IMR-90 (cell line): ENCODE measurements at regions not wholly inside any gene's neighbourhood (a gene's known extent, or its start where the extent isn't known, plus 50 kb on each side); places are given as distances from the start of the nearest gene placed in this dataset.

Experiments used
- CEBPB ChIP-seq: IDR thresholded peaks from 2 replicates; pipeline ENCODE4 v1.6.1; 2012; ENCODE audit warnings: low read depth, low read length, improper control_type of control experiment
- CTCF ChIP-seq: conservative IDR thresholded peaks from 2 replicates; pipeline ENCODE4 v1.5.1; 2012; ENCODE audit warnings: mild to moderate bottlenecking, low read depth, low read length, improper control_type of control experiment
- MAFK ChIP-seq: IDR thresholded peaks from 2 replicates; pipeline ENCODE4 v1.6.1; 2012; ENCODE audit warnings: low read depth, low read length, improper control_type of control experiment
- MAZ ChIP-seq: IDR thresholded peaks from 2 replicates; pipeline ENCODE4 v1.6.1; 2012; ENCODE audit warnings: low read depth, mild to moderate bottlenecking, low read length, improper control_type of control experiment, moderate library complexity, borderline replicate concordance
- POLR2A ChIP-seq: IDR thresholded peaks from 2 replicates; pipeline ENCODE4 v1.6.1; 2012; ENCODE audit warnings: mild to moderate bottlenecking, low read depth, low read length
- RFX5 ChIP-seq: IDR thresholded peaks from 2 replicates; pipeline ENCODE4 v1.8.0; 2012; ENCODE audit warnings: low read depth, mild to moderate bottlenecking, low read length, moderate library complexity
- SMC3 ChIP-seq: fragments of 150-350 bp; IDR thresholded peaks from 2 replicates; pipeline ENCODE4 v1.6.1; 2016; ENCODE audit warnings: low read depth, mild to moderate bottlenecking, antibody characterized with exemption, low read length, moderate library complexity
- USF2 ChIP-seq: fragments of 150-350 bp; IDR thresholded peaks from 2 replicates; pipeline ENCODE4 v1.6.1; 2017; ENCODE audit warnings: mild to moderate bottlenecking, antibody characterized with exemption, low read length, low read depth

GRCh38 chr2:57899898-57900297, 146.7 kb upstream of the VRK2 start:
- TF ChIP-seq POLR2A (no peak), CTCF (no peak), MAZ (no peak), RFX5 (no peak), USF2 (no peak), SMC3 (no peak), MAFK (no peak), CEBPB (no peak)
